ENCODE measurements at regions not wholly inside any gene's neighbourhood (a gene's known extent, or its start where the extent isn't known, plus 50 kb on each side); places are given as distances from the start of the nearest gene placed in this dataset.

DNA sequence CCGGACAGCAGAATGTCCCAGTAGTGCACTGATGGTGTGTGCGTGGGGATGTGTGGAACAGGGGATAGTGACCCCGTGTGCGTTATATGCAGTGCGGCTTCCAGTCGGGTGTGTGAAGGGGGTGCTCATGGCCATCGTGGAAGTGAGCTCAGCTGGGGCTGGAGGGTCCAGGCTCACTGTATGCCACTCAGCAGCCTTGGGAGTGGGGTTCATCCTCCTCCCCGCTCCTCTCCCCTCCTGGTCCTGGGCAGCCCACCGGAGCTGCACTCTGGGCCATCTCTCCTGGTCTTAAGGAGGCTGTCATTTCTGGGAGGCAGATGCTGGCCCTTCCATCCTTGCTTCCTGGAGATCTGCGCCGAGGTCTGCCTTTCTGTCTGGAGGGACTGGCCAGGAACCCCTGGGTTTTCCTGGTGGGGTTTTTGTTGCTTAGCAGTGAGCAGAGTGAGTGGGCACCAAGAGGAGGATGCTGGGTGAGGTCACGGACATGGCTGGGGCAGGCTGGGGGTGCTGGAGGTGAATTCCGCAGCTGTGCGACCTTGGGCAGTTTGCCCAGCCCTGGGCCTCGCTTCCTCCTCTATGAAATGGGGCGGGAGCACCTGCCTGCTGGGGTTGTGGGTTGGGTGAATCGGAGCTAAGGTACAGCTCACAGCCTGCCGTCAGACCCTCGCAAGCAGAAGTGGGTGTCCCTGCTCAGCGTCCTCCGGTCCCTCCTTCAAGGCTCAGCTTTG is 164.1 kb downstream of the SEC14L1 start (continued):
- TF ChIP-seq, protein P1, sequence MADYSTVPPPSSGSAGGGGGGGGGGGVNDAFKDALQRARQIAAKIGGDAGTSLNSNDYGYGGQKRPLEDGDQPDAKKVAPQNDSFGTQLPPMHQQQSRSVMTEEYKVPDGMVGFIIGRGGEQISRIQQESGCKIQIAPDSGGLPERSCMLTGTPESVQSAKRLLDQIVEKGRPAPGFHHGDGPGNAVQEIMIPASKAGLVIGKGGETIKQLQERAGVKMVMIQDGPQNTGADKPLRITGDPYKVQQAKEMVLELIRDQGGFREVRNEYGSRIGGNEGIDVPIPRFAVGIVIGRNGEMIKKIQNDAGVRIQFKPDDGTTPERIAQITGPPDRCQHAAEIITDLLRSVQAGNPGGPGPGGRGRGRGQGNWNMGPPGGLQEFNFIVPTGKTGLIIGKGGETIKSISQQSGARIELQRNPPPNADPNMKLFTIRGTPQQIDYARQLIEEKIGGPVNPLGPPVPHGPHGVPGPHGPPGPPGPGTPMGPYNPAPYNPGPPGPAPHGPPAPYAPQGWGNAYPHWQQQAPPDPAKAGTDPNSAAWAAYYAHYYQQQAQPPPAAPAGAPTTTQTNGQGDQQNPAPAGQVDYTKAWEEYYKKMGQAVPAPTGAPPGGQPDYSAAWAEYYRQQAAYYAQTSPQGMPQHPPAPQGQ (CRISPR knock-in tag; IDR thresholded peaks at IDR 0.05; ENCODE audit: borderline replicate concordance) = no peak
- TF ChIP-seq FOSL2 (CRISPR knock-in tag; IDR thresholded peaks at IDR 0.05) = peak; percentile 76
- TF ChIP-seq, protein P2, sequence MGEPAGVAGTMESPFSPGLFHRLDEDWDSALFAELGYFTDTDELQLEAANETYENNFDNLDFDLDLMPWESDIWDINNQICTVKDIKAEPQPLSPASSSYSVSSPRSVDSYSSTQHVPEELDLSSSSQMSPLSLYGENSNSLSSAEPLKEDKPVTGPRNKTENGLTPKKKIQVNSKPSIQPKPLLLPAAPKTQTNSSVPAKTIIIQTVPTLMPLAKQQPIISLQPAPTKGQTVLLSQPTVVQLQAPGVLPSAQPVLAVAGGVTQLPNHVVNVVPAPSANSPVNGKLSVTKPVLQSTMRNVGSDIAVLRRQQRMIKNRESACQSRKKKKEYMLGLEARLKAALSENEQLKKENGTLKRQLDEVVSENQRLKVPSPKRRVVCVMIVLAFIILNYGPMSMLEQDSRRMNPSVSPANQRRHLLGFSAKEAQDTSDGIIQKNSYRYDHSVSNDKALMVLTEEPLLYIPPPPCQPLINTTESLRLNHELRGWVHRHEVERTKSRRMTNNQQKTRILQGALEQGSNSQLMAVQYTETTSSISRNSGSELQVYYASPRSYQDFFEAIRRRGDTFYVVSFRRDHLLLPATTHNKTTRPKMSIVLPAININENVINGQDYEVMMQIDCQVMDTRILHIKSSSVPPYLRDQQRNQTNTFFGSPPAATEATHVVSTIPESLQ (CRISPR knock-in tag; conservative IDR thresholded peaks at IDR 0.05) = no peak
- no peak for TF ChIP-seq BRCA1 (CRISPR knock-in tag; IDR thresholded peaks at IDR 0.05)
- TF ChIP-seq, protein P3, sequence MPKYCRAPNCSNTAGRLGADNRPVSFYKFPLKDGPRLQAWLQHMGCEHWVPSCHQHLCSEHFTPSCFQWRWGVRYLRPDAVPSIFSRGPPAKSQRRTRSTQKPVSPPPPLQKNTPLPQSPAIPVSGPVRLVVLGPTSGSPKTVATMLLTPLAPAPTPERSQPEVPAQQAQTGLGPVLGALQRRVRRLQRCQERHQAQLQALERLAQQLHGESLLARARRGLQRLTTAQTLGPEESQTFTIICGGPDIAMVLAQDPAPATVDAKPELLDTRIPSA (CRISPR knock-in tag; IDR thresholded peaks at IDR 0.05; ENCODE audit: borderline replicate concordance) = no peak
- no peak for TF ChIP-seq MZF1 (CRISPR knock-in tag; IDR thresholded peaks at IDR 0.05; ENCODE audit: borderline replicate concordance)
- no peak for TF ChIP-seq ZNF720 (CRISPR knock-in tag; IDR thresholded peaks at IDR 0.05)
- TF ChIP-seq RCOR2 (CRISPR knock-in tag; IDR thresholded peaks at IDR 0.05) = peak; percentile 71; the same call in 1 of the 2 replicates
- TF ChIP-seq, protein P4, sequence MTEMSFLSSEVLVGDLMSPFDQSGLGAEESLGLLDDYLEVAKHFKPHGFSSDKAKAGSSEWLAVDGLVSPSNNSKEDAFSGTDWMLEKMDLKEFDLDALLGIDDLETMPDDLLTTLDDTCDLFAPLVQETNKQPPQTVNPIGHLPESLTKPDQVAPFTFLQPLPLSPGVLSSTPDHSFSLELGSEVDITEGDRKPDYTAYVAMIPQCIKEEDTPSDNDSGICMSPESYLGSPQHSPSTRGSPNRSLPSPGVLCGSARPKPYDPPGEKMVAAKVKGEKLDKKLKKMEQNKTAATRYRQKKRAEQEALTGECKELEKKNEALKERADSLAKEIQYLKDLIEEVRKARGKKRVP (CRISPR knock-in tag; IDR thresholded peaks at IDR 0.05) = no peak
- no peak for TF ChIP-seq ZFP62 (CRISPR knock-in tag; IDR thresholded peaks at IDR 0.05)
- peak; percentile 87 for TF ChIP-seq HOXA3 (CRISPR knock-in tag; IDR thresholded peaks at IDR 0.05)
- TF ChIP-seq, protein P5, sequence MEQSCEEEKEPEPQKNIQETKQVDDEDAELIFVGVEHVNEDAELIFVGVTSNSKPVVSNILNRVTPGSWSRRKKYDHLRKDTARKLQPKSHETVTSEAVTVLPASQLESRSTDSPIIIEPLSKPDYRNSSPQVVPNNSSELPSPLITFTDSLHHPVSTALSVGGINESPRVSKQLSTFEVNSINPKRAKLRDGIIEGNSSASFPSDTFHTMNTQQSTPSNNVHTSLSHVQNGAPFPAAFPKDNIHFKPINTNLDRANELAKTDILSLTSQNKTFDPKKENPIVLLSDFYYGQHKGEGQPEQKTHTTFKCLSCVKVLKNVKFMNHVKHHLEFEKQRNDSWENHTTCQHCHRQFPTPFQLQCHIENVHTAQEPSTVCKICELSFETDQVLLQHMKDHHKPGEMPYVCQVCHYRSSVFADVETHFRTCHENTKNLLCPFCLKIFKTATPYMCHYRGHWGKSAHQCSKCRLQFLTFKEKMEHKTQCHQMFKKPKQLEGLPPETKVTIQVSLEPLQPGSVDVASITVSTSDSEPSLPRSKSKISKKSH (CRISPR knock-in tag; IDR thresholded peaks at IDR 0.05; ENCODE audit: borderline replicate concordance) = peak; percentile 21; the same call in 1 of the 2 replicates
- peak; percentile 96 for TF ChIP-seq ZNF629 (CRISPR knock-in tag; conservative IDR thresholded peaks at IDR 0.05)
- no peak for TF ChIP-seq NBN (conservative IDR thresholded peaks at IDR 0.05)
- TF ChIP-seq CREB1 (IDR thresholded peaks at IDR 0.05) = no peak
- TF ChIP-seq CREB1 (CRISPR knock-in tag; IDR thresholded peaks at IDR 0.05) = no peak
- peak; percentile 96; the same call in 1 of the 2 replicates for TF ChIP-seq MTA1 (CRISPR knock-in tag; IDR thresholded peaks at IDR 0.05; ENCODE audit: borderline replicate concordance)
- TF ChIP-seq, protein P6, sequence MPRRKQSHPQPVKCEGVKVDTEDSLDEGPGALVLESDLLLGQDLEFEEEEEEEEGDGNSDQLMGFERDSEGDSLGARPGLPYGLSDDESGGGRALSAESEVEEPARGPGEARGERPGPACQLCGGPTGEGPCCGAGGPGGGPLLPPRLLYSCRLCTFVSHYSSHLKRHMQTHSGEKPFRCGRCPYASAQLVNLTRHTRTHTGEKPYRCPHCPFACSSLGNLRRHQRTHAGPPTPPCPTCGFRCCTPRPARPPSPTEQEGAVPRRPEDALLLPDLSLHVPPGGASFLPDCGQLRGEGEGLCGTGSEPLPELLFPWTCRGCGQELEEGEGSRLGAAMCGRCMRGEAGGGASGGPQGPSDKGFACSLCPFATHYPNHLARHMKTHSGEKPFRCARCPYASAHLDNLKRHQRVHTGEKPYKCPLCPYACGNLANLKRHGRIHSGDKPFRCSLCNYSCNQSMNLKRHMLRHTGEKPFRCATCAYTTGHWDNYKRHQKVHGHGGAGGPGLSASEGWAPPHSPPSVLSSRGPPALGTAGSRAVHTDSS (CRISPR knock-in tag; conservative IDR thresholded peaks at IDR 0.05) = no peak

Data from HepG2 (cell line).